GM18870 (cell line): ENCODE measurements at regions not wholly inside any gene's neighbourhood (a gene's known extent, or its start where the extent isn't known, plus 50 kb on each side); places are given as distances from the start of the nearest gene placed in this dataset.
A peak's percentile ranks its signal among the peaks of the same experiment; 100 is the strongest.
"Not testable (repeated sequence)": the region's sequence is repeated elsewhere in the genome, so short reads cannot be mapped to it uniquely, and the experiment has no call there.

Experiments used
- ATAC-seq: cut with Tn5 transposase; IDR thresholded peaks from one replicate; pipeline ENCODE4 v1.9.1; 2021; ENCODE audit warnings: moderate library complexity; ENCODE audit not compliant: unreplicated experiment

- ATAC-seq, result no peak
These were observed 203.6 kb downstream of the SH2D4B start for GRCh38 chr10:80741278-80741677.

- no peak for ATAC-seq
These were observed 212.6 kb downstream of the SH2D4B start for GRCh38 chr10:80750268-80750667.

GRCh38 chr10:80751940-80752339 is 214.2 kb downstream of the SH2D4B start:
- no peak for ATAC-seq

- ATAC-seq, result no peak
These were observed 215.9 kb downstream of the SH2D4B start for GRCh38 chr10:80753612-80754011.

GRCh38 chr10:80755893-80756292 is 218.2 kb downstream of the SH2D4B start:
- no peak for ATAC-seq

GRCh38 chr10:80759693-80760092 is 222.0 kb downstream of the SH2D4B start:
- ATAC-seq, result no peak

GRCh38 chr10:80760914-80761371 is 223.2 kb downstream of the SH2D4B start:
- ATAC-seq, result peak; percentile 45

- no peak for ATAC-seq
These were observed 230.3 kb downstream of the SH2D4B start for GRCh38 chr10:80767963-80768362.

GRCh38 chr10:80769700-80770160 is 232.0 kb downstream of the SH2D4B start:
- ATAC-seq, result no peak

- no peak for ATAC-seq
These were observed 232.5 kb downstream of the SH2D4B start for GRCh38 chr10:80770239-80770638.

- ATAC-seq, result no peak
These were observed 233.6 kb downstream of the SH2D4B start for GRCh38 chr10:80771285-80771684.

GRCh38 chr10:80771902-80772555 is 234.3 kb downstream of the SH2D4B start:
- ATAC-seq, result no peak

- no peak for ATAC-seq
These were observed 234.9 kb downstream of the SH2D4B start for GRCh38 chr10:80772596-80772995.

- no peak for ATAC-seq
These were observed 247.0 kb downstream of the SH2D4B start for GRCh38 chr10:80784695-80785094.

GRCh38 chr10:80786322-80786721 is 248.6 kb downstream of the SH2D4B start:
- ATAC-seq, result no peak

- no peak for ATAC-seq
These were observed 250.2 kb downstream of the SH2D4B start for GRCh38 chr10:80787952-80788351.

- no peak for ATAC-seq
These were observed 257.3 kb downstream of the SH2D4B start for GRCh38 chr10:80794994-80795393.

- no peak for ATAC-seq
These were observed 267.8 kb downstream of the SH2D4B start for GRCh38 chr10:80805343-80806020.

- no peak for ATAC-seq
These were observed 276.5 kb downstream of the SH2D4B start for GRCh38 chr10:80814147-80814652.

- no peak for ATAC-seq
These were observed 291.4 kb downstream of the SH2D4B start for GRCh38 chr10:80829151-80829550.

- no peak for ATAC-seq
These were observed 291.9 kb downstream of the SH2D4B start for GRCh38 chr10:80829562-80829961.

GRCh38 chr10:80832693-80833092 is 295.0 kb downstream of the SH2D4B start:
- ATAC-seq, result not testable (repeated sequence)
